Nephron (organoid): ENCODE measurements at regions not wholly inside any gene's neighbourhood (a gene's known extent, or its start where the extent isn't known, plus 50 kb on each side); places are given as distances from the start of the nearest gene placed in this dataset.
A peak's percentile ranks its signal among the peaks of the same experiment; 100 is the strongest.

ENCODE experiments used
- H3K27ac Mint-ChIP-seq, 3 experiments: 2 replicates each; pipeline ENCODE4 v1.8.0; 2020; ENCODE audit warnings: mixed read lengths in 3 of 3, mild to moderate bottlenecking in 2 of 3, moderate library complexity in 1 of 3
- H3K27me3 Mint-ChIP-seq: 2 replicates; pipeline ENCODE4 v1.8.0; 2021; ENCODE audit warnings: low read depth, mild to moderate bottlenecking, moderate library complexity, mixed read lengths
- H3K36me3 Mint-ChIP-seq: 2 replicates; pipeline ENCODE4 v1.8.0; 2020; ENCODE audit warnings: low read depth, mixed read lengths
- H3K4me1 Mint-ChIP-seq: 2 replicates; pipeline ENCODE4 v1.8.0; 2020; ENCODE audit warnings: mixed read lengths
- H3K4me3 Mint-ChIP-seq, 3 experiments: 2 replicates each; pipeline ENCODE4 v1.8.0; 2020; ENCODE audit warnings: mild to moderate bottlenecking in 3 of 3, mixed read lengths in 3 of 3, moderate library complexity in 2 of 3
- H3K9me3 Mint-ChIP-seq: 2 replicates; pipeline ENCODE4 v1.8.0; 2020; ENCODE audit warnings: mixed read lengths
- CTCF ChIP-seq, 3 experiments: fragments of 200-600 bp; sonication (generic); IDR thresholded peaks; one replicate each; pipeline ENCODE4 v1.5.0; 2021; ENCODE audit warnings: antibody characterized with exemption in 3 of 3; ENCODE audit not compliant: unreplicated experiment in 3 of 3

GRCh38 chr5:2036885-2037284 is 154.2 kb upstream of the IRX4 start:
- no peak overlapping the region for H3K27ac Mint-ChIP-seq
- H3K36me3 Mint-ChIP-seq, result no peaks in the 10 kb centered on the region
- peaks cover 10% of the 10 kb centered on the region for H3K9me3 Mint-ChIP-seq
- peaks cover 78% of the 10 kb centered on the region for H3K27me3 Mint-ChIP-seq
- no peaks in the 10 kb centered on the region for H3K4me1 Mint-ChIP-seq
- no peak for TF ChIP-seq CTCF (IDR thresholded peaks at IDR 0.05; ENCODE audit: unreplicated experiment in 3 of 3)
- peak overlapping the region in 1 of 3 experiments; percentile 16 for H3K4me3 Mint-ChIP-seq

- Mint-ChIP-seq H3K36me3 (no peaks in the 10 kb centered on the region), H3K9me3 (peaks cover 20% of the 10 kb centered on the region), H3K4me1 (no peaks in the 10 kb centered on the region), H3K27ac (no peak overlapping the region), H3K27me3 (peaks cover 72% of the 10 kb centered on the region), H3K4me3 (no peak overlapping the region)
- TF ChIP-seq CTCF (IDR thresholded peaks at IDR 0.05; ENCODE audit: unreplicated experiment in 3 of 3), result no peak
Observed at GRCh38 chr5:2032432-2032831, 149.7 kb upstream of the IRX4 start.

GRCh38 chr5:2031581-2031980 is 148.9 kb upstream of the IRX4 start:
- Mint-ChIP-seq H3K4me3 (no peak overlapping the region), H3K36me3 (no peaks in the 10 kb centered on the region), H3K9me3 (peaks cover 20% of the 10 kb centered on the region), H3K4me1 (no peaks in the 10 kb centered on the region), H3K27me3 (peaks cover 64% of the 10 kb centered on the region), H3K27ac (no peak overlapping the region)
- no peak for TF ChIP-seq CTCF (IDR thresholded peaks at IDR 0.05; ENCODE audit: unreplicated experiment in 3 of 3)

GRCh38 chr5:2030131-2030530 is 147.4 kb upstream of the IRX4 start:
- Mint-ChIP-seq H3K36me3 (no peaks in the 10 kb centered on the region), H3K4me1 (no peaks in the 10 kb centered on the region), H3K4me3 (no peak overlapping the region), H3K9me3 (peaks cover 23% of the 10 kb centered on the region), H3K27ac (no peak overlapping the region), H3K27me3 (peaks cover 54% of the 10 kb centered on the region)
- no peak for TF ChIP-seq CTCF (IDR thresholded peaks at IDR 0.05; ENCODE audit: unreplicated experiment in 3 of 3)

- H3K27ac Mint-ChIP-seq, result no peak overlapping the region
- H3K4me3 Mint-ChIP-seq, result no peak overlapping the region
- no peaks in the 10 kb centered on the region for H3K36me3 Mint-ChIP-seq
- H3K27me3 Mint-ChIP-seq, result peaks cover 50% of the 10 kb centered on the region
- no peaks in the 10 kb centered on the region for H3K4me1 Mint-ChIP-seq
- no peak for TF ChIP-seq CTCF (IDR thresholded peaks at IDR 0.05; ENCODE audit: unreplicated experiment in 3 of 3)
- H3K9me3 Mint-ChIP-seq, result peaks cover 23% of the 10 kb centered on the region
Observed at GRCh38 chr5:2029206-2029605, 146.5 kb upstream of the IRX4 start.

- no peak for TF ChIP-seq CTCF (IDR thresholded peaks at IDR 0.05; ENCODE audit: unreplicated experiment in 3 of 3)
- H3K9me3 Mint-ChIP-seq, result peaks cover 16% of the 10 kb centered on the region
Observed at GRCh38 chr5:2027790-2028189, 145.1 kb upstream of the IRX4 start.

More at GRCh38 chr5:2027790-2028189, 145.1 kb upstream of the IRX4 start:
- no peak overlapping the region for H3K4me3 Mint-ChIP-seq
- H3K27ac Mint-ChIP-seq, result no peak overlapping the region
- H3K36me3 Mint-ChIP-seq, result no peaks in the 10 kb centered on the region
- H3K4me1 Mint-ChIP-seq, result no peaks in the 10 kb centered on the region
- peaks cover 43% of the 10 kb centered on the region for H3K27me3 Mint-ChIP-seq
